ENCODE measurements at regions not wholly inside any gene's neighbourhood (a gene's known extent, or its start where the extent isn't known, plus 50 kb on each side); places are given as distances from the start of the nearest gene placed in this dataset.

DNA sequence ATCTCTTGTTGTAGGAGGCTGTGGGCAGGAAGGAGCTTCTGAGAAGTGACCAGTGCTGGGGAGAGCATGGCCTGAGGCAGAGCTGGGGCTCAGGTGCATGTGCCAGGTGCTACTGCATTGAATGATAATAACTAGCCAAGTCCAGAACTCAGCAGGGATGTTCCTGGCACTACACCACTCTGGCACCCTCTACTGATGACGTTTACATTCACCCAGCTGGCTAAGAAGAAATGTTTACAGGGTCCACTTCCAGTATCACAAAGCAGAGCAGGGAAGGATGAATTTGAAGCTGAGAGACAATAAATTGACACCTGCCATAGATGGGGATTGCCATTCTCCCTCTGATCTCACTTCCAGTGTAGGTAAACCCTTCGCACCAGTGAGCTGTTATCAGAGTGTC lies 411.8 kb downstream of the SETD4 start:
- DNase-seq (ENCODE audit: low spot score), result no peak

DNA sequence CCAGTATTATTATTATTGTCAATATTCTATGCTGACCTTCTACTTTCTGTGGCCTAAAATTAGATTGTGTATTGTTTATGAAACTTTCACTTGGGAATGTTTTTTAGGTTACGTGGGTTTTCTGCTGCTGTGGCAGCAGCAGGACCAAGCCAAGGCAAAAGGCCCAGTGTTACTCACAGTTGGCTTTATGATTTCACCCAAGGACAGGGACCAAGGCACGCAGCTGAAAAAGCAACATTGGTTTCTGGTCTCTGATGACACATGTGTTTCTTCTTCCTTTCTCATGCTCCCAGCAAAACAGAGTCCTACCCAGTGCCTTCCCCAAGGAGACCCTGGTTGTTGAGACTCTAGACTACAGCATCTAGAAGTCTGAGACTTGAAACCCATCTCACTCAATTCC lies 413.7 kb downstream of the SETD4 start:
- DNase-seq (ENCODE audit: low spot score), result no peak

DNA sequence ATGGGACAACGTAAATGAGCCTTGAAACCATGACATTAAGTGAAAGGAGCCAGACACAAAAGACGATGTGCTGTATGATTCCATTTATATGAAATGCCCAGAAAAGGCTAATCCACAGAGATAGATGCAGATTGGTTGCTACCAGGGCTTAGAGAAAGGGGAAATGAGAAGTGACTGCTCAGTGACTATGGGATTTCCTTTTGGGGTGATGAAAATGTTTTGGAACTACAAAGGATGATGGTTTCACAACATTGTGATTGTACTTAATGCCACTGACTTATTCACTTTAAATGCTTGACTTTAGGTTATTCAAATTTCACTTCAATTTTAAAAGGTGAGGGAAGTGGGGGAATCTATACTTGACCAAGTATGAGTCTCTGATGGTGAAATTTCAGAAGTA lies 414.3 kb downstream of the SETD4 start:
- DNase-seq (ENCODE audit: low spot score), result no peak

DNA sequence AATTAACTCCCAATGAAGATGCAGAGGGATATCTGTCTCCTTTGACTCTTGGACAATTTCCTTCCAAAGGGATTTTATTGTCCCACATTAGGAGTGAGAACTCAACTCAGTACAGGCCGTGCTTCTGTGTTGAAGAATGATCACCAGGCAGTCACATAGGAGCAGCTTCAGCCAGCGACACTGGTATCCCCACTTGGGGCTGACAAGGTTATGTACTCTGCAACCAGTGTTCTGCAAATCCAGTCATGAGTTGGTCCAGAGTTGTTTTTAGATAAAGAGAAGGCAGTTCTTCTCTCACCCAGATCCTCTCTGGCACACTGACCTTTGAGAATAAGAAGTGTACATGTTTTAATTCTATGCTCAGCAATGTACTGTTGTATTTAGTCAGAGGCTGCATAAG lies 415.8 kb downstream of the SETD4 start:
- DNase-seq (ENCODE audit: low spot score), result no peak

DNA sequence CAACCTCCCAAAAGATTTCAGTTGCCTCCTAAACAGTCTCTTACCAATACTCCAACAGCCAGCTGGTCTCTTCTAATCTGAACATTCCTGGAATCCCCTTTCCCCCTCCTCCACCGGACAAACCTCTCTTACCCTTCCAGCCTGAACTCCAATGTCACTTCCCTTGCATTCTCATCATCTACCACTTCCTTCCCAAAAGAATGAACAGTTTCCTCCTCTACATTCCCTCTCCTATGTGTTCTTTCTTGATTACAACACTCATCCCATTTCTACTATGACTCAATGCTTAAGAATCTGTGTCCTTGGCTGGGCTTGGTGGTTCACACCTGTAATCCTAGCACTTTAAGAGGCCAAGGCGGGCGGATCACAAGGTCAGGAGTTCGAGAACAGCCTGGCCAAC lies 417.1 kb downstream of the SETD4 start:
- DNase-seq (ENCODE audit: low spot score), result no peak

DNA sequence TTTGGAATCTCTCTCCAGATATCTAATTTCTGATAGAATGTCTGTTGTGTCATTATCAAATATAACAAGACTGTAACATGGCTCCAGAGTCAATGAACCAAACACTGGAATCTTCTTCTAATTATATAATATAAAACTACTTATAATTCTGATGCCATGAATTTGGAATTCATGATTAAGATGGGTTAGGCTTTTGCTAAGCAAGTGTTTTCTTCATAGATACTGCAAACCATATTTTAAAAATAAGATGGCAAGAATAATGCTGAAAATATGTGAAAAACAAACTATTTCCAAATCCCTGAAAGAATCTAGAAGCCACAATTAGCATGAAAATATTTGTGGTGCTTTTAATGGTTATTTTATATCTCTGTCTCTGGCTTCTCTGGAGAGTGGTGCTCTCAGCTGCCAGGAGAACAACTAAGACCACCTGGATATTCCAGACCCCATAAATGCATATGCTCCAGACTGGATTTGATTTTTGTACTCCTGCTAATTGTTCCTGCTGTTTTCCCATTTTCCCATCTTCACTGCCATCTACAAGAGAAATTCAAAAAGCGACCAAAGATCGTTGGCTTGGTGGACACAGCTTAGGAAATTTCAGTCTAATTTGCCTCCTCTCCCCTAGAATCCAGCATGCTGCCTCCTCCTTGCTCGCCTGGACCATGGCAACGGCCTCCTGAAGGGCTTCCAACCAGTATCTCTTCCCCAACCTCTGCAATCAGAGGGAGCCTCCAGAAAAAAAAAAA lies 418.9 kb downstream of the SETD4 start:
- DNase-seq (ENCODE audit: low spot score), result no peak

DNA sequence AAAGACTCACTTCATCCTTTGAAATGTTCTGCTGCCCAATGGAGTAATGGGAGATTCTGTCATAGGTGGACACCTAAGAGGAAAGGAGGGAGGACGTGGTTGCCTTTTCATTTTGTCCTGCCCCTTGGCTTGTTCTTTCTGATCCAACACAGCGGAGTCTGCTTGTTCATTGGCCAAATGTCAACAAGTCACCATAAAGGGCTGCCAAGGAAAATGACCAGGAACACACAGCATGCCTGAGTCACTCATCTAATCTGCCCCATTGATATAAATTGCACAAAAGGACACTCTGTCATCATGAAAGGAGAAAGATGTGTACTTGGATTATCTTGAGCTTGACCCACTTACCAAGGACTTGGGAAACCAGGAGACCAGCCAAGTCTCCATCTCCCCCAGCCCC lies 422.9 kb downstream of the SETD4 start:
- DNase-seq (ENCODE audit: low spot score), result no peak

DNA sequence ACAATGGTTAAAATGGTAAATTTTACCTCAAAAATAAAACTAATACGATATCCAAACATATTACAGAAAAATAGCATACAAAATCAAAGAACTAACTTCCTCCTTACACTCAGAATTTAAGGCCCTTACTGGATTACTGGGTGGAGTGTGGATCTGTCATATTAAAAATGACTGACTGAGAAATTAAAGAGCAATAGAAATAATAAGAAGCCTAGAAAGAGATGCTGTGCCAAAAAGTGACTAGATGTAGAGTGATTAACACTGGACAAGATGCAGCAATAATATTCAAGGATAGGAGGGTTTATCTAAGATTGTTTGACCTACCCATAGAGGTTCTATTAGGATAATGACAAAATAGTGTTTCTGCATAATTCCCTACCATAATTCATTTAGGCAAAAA lies 424.3 kb downstream of the SETD4 start:
- DNase-seq (ENCODE audit: low spot score), result no peak

DNA sequence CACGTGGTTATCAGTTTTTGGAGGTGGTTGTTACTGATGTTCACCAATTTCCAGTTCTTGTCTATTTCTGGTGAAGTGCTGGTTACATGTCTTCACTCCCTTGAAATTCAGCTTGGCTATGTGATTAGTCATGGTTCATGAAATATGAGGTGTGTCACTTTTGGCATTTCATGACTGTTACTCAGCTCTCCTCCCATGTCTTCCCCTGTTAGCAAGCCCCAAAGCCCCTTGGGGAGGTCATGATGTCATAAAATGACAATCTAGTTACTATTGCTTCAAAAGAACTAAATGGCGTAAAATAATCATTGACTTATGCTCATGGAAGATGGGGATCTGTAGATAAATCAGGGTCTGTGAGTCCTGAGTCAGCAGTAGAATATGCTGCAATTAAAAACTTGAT lies 425.1 kb downstream of the SETD4 start:
- no peak for DNase-seq (ENCODE audit: low spot score)

DNA sequence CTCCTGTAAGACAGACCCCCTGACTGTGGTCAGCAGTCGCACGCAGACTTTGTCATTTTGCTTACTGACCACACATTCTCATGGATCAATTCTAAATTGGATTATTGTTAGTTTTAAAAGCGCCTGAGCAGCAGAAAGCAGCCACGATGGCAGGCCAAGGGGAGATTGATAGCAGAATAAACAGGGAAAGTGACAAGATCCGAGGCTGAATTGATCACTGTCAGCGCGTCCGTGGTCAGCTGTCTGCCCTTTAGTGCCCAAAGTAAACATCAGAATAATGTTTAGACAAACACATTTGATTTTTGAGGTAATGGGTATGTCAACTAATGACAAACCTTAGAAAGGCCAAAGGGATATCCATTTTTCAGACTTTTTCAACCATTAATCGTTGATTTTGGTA lies 426.8 kb downstream of the SETD4 start:
- no peak for DNase-seq (ENCODE audit: low spot score)

DNA sequence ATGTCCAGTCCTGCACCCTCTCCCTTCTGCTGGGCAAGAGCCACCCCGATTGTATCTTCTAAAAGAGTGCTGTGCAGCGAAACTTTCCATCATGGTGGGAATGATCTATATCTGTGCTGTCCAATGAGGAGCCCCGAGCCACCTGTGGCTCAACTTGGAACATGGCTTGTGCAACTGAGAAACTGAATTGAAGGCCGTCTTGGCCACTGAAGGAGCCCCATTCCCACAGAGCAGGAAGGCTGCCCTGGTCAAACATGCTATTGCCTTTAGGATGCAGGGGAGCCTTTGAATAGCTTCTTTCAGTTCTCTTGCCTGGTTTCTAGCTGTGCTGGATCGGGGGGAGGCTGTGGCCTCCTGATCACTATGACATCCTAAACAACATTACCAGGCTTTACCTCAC lies 427.6 kb downstream of the SETD4 start:
- no peak for DNase-seq (ENCODE audit: low spot score)

DNA sequence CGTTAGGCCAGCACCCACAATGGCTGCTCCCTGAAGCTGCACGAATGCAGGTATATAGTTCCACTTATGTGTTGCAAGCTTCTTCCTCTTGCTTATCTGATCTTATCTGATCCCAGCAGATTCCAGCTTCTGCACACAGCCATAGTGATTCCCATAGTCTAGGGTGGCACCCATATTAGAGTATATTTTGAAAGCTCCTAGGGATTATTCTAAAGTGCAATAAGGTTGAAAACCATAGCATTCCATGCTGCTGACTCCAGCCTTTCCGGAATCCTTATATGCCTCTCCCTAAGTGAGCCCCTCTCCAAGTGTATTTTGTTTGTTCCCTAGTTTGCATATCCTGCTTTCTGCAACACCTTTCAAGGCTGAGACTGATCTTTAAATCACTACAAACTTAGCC lies 432.0 kb downstream of the SETD4 start:
- no peak for DNase-seq (ENCODE audit: low spot score)

DNA sequence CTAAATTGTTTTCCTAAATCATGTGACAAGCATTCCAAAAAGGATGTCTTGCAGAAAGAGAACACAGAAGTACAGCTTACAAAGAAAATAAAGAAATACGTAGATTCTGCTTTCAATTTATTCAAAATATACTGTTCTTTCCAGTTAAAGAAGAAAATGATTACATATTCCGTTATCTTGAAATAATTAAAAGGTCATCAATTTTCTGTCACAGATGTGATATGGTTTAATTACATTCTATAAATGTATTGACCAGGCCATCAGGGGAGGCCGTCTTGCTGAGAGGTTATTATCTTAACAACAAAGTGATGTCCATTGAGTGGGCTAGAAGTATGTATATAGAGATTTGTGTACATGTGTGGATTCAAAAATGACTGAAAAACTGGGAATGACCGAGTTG lies 432.9 kb downstream of the SETD4 start:
- no peak for DNase-seq (ENCODE audit: low spot score)

DNA sequence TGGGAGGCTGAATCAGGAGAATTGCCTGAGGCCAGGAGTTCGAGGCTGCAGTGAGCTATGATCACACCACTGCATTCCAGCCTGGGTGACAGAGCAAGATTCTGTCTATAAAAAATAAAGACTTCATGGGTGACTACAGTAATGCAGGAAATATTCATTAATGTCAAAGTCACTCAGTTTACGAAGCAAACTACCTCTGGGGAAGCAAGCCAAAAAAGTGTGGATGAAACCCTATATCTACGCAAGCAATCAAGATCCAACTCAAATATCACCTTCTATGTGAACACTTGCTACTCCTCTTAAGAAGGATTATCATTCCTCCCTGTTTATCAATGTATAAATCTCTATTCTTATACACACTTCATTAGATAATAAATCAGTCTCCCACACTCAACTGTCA lies 434.8 kb downstream of the SETD4 start:
- DNase-seq (ENCODE audit: low spot score), result no peak

DNA sequence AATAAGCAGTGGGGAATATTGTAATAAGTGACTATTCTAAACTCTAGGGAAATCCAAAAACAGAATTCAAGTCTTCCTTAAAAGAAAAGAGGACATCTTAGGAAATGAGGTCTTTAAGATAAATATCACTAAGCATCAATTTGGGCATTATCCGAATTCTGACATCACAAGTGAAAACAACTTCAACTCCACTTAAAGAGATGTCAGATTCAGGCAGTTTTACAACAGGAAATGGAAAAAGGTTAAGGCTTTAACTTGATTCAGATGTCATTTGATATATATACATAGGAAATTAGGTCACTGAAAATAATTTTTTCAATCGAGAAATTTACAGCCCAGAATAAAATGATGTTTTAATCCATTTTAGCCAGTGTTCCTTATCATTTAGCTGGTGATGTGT lies 435.4 kb downstream of the SETD4 start:
- no peak for DNase-seq (ENCODE audit: low spot score)

DNA sequence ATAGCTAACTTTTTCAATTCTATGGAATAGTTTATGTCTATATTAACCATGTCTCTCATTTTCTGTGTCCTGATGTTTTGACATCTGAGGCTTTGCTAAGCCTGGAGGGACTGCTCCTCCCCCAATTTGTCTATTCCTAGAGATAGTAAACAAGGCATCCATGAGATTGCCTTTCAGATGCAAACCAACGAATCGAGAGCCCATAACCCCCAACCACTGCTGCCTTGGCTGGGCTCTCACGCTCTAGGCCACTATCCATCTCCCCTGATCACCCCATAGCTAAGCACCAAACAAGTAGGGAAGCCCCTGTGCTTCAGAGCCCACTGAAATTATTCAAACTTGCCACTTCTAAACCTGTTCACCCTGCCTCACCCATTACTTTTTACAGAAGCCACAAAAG lies 437.7 kb downstream of the SETD4 start:
- no peak for DNase-seq (ENCODE audit: low spot score)

DNA sequence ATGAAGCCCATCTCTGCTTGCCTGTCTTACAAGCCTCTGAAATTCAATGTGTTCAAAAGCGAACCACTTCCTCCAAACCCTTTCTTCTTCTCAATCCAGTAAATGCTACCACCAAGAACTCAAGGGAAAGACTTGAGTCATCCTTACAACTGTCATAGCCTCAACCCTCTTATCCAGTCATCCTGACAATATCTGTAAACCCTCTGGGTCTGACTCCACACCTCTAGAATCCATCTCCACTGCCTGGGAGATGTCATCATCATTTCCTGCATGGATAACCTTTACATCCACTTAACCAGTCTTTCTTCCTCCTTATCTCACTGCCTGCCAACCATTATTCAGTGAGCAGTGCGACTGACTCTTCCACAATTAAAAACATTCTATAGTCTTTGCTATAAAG lies 441.1 kb downstream of the SETD4 start:
- no peak for DNase-seq (ENCODE audit: low spot score)

DNA sequence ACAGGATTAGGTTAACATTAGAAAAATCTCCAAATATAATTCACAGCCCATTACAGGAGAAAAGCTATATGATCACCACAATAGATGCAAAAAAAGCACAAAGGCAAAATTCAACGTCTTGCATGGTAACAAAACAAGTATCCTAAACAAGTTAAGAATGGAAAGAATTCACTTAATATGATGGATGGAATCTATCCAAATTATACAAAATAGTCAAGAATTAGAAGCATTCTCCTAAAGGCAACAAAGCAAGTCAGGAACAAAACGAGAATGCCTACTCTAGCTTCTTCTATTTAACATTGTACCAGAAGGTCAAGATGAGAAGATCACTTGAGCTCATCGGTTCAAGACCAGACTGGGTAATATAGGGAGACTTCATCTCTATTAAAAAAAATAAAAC lies 442.8 kb downstream of the SETD4 start:
- DNase-seq (ENCODE audit: low spot score), result no peak

DNA sequence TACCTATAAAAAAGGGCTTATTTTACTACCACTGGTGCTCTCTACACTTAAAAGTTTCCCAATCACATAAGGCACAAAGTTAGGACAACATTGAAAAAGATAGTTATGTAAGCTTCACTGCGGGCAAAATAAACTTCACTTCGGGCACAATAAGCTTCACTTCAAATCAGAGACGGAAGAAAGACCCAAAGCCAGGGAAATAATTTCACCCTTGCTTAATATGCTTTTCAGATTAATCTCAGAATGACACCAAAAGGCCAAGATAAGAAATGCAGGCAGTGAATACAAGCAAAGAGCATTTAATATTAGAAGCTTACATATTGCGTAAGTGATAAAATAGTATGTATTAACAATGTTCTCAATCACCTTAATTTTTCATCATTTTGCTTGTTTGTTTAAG lies 444.2 kb downstream of the SETD4 start:
- DNase-seq (ENCODE audit: low spot score), result no peak

DNA sequence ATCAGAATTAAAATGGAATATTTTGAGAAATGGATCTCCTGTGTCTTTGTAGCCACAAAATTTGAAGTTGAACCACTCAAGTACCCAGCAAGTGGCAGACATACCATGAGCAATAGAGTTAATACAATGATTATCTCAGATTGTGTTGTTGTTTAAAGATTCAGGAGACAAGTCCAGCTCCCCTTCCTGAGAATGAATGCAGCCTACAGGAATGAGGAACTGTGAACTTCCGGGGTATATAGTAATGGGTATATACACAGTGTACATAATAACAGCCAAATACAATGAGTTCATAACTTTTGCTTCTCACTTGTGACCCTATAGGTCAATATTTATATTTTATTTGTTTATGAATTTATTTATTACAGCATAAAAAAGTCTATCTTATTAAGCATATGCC lies 445.0 kb downstream of the SETD4 start:
- no peak for DNase-seq (ENCODE audit: low spot score)

DNA sequence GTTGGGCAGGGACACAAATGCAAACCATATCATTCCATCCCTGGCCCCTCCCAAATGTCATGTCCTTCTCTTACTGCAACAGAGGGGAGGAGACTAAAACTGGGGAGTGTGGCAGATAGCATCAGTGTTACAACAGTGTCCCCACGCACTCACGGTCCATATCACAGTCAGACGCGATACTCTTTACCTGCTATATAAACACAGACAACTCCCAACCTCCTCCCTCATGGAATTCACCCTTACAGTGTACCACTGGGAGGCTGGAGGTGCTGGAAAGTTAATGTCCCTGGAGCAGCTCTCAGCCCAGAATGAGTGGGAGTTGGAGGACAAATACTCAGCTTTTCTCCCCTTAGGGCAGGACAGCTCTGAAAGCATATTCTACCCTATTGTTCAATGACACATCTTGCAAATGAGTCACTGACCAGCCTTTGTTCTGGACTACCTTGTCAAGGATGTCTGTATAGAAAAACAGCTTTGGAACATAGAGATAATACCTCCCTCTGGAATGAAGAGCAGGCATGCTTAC lies 445.9 kb downstream of the SETD4 start:
- no peak for DNase-seq (ENCODE audit: low spot score)

DNA sequence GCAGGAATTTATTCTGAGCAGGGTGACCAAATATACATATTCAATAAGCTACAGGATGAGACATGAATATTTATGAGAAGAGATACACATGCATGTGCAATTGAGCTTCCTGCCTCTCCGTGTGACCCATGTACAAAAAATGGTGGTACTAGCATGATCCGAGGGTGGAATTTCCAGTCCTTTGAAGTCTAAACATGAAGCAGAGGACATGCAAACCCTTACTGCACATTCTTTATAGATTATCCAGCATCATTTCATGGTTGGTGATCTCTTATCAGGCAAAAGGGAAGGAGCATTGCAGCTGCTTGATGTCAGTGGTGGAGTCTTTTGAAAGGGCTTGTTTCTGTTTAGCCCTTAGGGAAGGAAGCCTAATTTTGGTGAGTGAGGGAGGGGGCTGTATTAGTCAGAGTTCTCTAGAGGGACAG lies 448.6 kb downstream of the SETD4 start:
- DNase-seq (ENCODE audit: low spot score), result no peak

DNA sequence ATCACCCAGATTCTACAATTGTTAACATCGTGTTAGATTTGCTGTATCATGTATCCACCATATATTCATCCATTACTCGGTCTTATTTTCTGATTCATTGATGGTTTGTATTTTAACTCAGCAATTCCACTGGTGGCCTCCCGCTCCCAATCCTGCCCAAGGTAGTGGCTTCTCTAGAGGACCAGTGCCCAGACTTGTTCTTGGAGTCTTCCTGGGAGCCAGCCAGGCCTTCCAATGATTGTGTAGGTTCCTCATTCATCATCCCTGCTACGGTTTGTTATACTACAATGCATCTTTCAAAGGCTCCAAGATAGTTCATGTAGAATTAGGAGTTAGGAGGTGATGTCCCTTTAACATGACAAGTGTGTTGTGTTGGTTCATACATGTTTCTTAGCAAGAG lies 451.1 kb downstream of the SETD4 start:
- DNase-seq (ENCODE audit: low spot score), result no peak

DNA sequence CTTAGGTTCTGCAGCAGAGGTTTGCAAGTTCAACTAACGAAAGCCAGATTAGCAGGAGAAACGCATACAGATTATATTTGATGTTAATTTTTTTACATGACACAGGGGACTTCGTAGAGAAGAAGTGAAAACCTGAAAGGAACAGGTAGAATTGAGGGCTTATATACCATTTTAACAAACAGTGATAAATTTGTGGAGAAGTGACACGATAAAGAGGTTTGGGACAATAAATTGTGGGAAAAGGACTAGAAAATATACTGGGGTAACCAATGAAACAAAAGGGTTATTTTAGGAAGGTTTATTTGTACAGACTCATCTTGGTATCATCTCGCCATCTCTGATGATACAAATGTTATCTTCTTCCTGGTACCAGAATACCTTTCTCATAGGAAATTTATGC lies 452.9 kb downstream of the SETD4 start:
- DNase-seq (ENCODE audit: low spot score), result no peak

All from SK-N-DZ (cell line).